WI38 (cell line): ENCODE measurements at regions not wholly inside any gene's neighbourhood (a gene's known extent, or its start where the extent isn't known, plus 50 kb on each side); places are given as distances from the start of the nearest gene placed in this dataset.

Source experiments
- H3K4me3 ChIP-seq: 2 replicates; pipeline ENCODE4 v1.5.1; 2011; ENCODE audit warnings: low read depth, mild to moderate bottlenecking, control low read depth, low read length
- CTCF ChIP-seq: IDR thresholded peaks from 2 replicates; pipeline ENCODE4 v1.5.1; 2012; ENCODE audit warnings: low read depth, mild to moderate bottlenecking, control low read depth, low read length

DNA sequence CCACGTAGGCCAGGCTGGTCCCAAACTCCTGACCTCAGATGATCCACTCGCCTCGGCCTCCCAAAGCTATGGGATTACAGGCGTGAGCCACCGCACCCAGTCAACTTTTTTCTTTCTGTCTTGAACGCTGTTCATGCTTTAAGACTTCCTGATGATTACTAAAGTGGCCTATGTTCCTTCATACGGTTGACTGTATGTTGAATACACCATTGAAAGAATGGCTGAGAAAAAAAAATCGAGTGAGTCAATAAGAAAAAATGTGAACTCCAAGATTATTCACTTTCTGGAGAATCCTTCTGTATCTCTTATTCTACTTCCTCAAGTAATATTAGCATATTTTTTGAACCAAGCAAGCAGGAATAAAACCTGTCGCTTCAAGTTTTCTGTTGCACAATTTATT is 955.0 kb downstream of the GATA3 start:
- no peak overlapping the region for H3K4me3 ChIP-seq
- no peak for TF ChIP-seq CTCF

DNA sequence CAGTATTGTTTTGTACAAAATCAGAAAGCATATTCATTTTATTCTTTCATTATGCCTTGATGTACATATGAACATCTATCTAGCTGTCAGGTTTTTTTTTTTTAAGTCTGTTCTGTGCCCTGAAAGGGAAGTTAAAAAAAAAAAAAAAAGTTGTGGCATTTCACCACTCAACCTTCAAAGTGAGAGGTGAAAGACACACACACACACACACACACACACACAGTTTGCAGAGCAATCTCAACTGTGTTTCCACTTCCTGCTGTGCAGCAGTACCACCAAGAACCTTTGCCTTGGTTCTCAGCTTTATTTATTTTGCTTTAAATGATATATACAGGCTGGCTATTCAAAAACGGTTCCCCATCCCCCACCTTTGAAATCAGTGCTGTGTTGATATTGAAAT is 955.6 kb downstream of the GATA3 start:
- no peak overlapping the region for H3K4me3 ChIP-seq
- TF ChIP-seq CTCF: no peak

DNA sequence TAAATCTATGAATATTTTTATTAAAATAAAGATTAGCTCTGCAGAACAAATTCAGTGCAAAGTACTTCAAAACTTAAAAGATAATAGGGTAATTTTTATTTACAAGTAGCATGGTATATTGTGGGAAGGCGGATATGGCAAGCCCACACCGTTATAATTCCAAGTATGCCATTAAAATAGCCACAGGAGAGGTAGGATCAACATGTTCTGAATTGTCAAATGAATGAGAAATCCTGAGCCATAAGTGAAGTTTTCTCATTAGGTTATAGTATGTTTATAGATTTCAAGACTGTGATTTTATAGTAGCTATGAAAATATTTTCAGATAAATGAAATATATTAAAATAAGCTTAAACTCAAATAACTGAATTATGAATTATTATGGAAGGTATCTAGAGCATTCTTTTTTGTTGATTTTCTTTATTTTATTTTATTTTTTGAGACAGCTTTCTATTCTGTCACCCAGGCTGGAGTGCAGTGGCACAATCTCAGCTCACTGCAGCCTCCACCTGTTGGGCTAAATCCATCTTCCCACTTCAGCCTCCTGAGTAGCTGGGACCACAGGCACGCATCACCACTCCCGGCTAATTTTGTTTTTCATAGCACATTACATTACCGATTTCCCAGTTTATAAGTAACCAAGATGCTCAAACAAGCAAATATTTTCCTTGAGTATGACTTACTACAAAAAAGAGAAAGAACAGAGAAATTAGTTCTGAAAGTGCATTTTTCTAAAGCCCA is 956.6 kb downstream of the GATA3 start:
- TF ChIP-seq CTCF: no peak
- H3K4me3 ChIP-seq: no peak overlapping the region

GRCh38 chr10:9012312-9012711 is 957.8 kb downstream of the GATA3 start:
- H3K4me3 ChIP-seq: no peak overlapping the region
- no peak for TF ChIP-seq CTCF

GRCh38 chr10:9015005-9015404 is 960.5 kb downstream of the GATA3 start:
- H3K4me3 ChIP-seq: no peak overlapping the region
- TF ChIP-seq CTCF: no peak

DNA sequence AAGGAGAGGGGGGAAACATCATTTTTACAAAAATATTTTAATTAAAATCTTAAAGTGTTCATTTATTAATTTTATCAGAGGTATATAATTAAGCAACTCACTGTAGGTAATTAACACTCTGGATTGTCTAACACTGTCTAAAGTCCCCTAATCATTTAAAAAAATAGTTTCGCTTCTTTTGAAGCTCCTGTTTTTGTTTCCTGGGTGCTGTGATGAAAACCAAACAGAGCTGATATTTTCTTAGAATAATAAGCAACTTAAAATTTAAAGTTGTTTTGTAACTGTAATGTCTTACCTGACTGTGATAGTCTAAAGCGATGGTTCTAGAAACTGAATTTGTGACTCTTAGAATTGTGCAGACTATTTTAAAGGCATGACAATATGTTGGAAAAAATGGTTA is 961.0 kb downstream of the GATA3 start:
- TF ChIP-seq CTCF: no peak
- H3K4me3 ChIP-seq: no peak overlapping the region

GRCh38 chr10:9016930-9017329 is 962.4 kb downstream of the GATA3 start:
- TF ChIP-seq CTCF: no peak

More at GRCh38 chr10:9016930-9017329, 962.4 kb downstream of the GATA3 start:
- H3K4me3 ChIP-seq: no peak overlapping the region
